ENCODE measurements at regions not wholly inside any gene's neighbourhood (a gene's known extent, or its start where the extent isn't known, plus 50 kb on each side); places are given as distances from the start of the nearest gene placed in this dataset.

DNA sequence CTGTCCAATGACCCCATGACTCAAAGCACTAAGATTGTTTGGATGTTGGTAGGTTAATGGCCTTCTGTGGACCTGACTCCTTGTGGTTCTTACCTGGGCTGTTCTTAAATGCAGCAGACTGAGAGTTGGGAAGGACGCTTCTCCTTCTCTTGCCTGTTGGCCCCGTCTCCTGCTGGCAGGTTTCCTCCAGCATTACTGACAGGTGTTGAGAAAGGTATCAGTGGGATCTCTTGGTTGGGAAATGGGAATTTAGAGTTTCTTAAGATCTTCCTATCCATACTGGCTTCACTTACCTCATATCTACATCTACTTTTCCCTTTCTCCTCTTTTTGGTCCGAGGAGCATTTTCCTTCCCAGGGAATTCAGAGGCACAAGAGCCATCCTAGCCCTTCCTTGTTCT lies 57.9 kb downstream of the TET3 start:
- TF ChIP-seq CTCF (IDR thresholded peaks at IDR 0.05; ENCODE audit: poor library complexity) = no peak
- no peak for TF ChIP-seq EZH2phosphoT487 (IDR thresholded peaks at IDR 0.05; ENCODE audit: low read depth, severe bottlenecking, unreplicated experiment)
- TF ChIP-seq EZH2 (IDR thresholded peaks at IDR 0.05; ENCODE audit: borderline replicate concordance) = no peak

All from hepatocyte (in vitro differentiated cells).